ENCODE measurements at regions not wholly inside any gene's neighbourhood (a gene's known extent, or its start where the extent isn't known, plus 50 kb on each side); places are given as distances from the start of the nearest gene placed in this dataset.
A peak's percentile ranks its signal among the peaks of the same experiment; 100 is the strongest.

DNA sequence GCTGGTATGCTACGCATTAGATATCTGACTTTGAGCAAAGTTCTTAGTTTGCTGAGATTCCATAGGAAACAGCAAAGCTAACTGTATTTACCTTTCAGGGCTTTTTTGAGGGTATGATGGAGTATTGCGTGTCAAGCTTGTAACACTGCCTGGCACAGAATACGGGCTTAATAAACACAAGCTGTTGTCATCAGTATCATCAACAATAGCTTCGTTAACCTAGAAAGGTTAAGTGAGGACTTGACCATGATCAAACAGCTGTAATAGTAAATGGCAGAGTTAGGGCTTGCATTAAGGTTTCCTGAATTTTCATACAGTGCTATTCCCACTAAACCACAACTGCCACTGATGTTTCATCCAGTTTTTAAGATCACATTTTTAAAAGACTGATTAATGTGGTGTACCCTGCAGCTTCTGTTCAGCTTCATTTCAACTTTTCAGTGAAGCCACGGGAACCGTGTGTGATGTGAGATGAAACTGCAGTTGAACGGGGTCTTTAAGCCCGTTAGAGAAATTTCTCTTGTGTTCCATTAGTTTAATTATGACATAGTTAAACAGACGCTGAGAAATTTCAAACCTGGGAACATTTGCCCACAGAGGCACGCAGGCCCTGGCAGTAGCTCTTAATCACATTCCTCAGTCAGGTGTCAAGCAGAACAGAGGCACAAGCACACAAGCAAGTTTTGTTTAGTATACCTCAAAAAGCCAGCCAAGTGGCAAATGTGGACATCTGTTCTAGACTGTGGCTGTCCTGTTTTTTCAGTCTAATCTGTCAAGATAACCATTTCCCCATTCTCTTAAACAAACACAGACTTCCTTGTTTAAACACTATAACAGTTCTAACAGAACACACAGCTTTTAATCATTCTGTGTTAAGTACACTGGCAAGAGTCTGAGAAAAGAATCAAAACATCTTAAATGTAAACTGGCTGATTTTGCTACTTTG, 147.1 kb downstream of the ZNF608 start (continued):
- no peak for TF ChIP-seq ZNF747 (CRISPR knock-in tag; IDR thresholded peaks at IDR 0.05; ENCODE audit: borderline replicate concordance)
- no peak for TF ChIP-seq ZNF274 (CRISPR knock-in tag; IDR thresholded peaks at IDR 0.05)
- TF ChIP-seq, protein P1, sequence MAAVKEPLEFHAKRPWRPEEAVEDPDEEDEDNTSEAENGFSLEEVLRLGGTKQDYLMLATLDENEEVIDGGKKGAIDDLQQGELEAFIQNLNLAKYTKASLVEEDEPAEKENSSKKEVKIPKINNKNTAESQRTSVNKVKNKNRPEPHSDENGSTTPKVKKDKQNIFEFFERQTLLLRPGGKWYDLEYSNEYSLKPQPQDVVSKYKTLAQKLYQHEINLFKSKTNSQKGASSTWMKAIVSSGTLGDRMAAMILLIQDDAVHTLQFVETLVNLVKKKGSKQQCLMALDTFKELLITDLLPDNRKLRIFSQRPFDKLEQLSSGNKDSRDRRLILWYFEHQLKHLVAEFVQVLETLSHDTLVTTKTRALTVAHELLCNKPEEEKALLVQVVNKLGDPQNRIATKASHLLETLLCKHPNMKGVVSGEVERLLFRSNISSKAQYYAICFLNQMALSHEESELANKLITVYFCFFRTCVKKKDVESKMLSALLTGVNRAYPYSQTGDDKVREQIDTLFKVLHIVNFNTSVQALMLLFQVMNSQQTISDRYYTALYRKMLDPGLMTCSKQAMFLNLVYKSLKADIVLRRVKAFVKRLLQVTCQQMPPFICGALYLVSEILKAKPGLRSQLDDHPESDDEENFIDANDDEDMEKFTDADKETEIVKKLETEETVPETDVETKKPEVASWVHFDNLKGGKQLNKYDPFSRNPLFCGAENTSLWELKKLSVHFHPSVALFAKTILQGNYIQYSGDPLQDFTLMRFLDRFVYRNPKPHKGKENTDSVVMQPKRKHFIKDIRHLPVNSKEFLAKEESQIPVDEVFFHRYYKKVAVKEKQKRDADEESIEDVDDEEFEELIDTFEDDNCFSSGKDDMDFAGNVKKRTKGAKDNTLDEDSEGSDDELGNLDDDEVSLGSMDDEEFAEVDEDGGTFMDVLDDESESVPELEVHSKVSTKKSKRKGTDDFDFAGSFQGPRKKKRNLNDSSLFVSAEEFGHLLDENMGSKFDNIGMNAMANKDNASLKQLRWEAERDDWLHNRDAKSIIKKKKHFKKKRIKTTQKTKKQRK (IDR thresholded peaks at IDR 0.05; ENCODE audit: low read length) = no peak
- peak; percentile 81; the same call in 1 of the 2 replicates for TF ChIP-seq REPIN1 (CRISPR knock-in tag; IDR thresholded peaks at IDR 0.05; ENCODE audit: borderline replicate concordance, low read depth)
- no peak for TF ChIP-seq TMF1 (CRISPR knock-in tag; IDR thresholded peaks at IDR 0.05; ENCODE audit: low read depth)
- TF ChIP-seq ZC3H4 (CRISPR knock-in tag; IDR thresholded peaks at IDR 0.05; ENCODE audit: borderline replicate concordance) = no peak
- TF ChIP-seq, protein P2, sequence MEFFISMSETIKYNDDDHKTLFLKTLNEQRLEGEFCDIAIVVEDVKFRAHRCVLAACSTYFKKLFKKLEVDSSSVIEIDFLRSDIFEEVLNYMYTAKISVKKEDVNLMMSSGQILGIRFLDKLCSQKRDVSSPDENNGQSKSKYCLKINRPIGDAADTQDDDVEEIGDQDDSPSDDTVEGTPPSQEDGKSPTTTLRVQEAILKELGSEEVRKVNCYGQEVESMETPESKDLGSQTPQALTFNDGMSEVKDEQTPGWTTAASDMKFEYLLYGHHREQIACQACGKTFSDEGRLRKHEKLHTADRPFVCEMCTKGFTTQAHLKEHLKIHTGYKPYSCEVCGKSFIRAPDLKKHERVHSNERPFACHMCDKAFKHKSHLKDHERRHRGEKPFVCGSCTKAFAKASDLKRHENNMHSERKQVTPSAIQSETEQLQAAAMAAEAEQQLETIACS (CRISPR knock-in tag; IDR thresholded peaks at IDR 0.05) = no peak
- TF ChIP-seq FOSL1 (CRISPR knock-in tag; IDR thresholded peaks at IDR 0.05; ENCODE audit: borderline replicate concordance) = peak; percentile 32; the same call in 1 of the 2 replicates
- TF ChIP-seq ZNF792 (CRISPR knock-in tag; IDR thresholded peaks at IDR 0.05) = peak; percentile 70; the same call in 1 of the 2 replicates
- no peak; the same call in 1 of the 2 replicates for TF ChIP-seq CCDC6 (CRISPR knock-in tag; IDR thresholded peaks at IDR 0.05)
- TF ChIP-seq HNRNPUL1 (IDR thresholded peaks at IDR 0.05; ENCODE audit: low read depth, low read length) = no peak
- TF ChIP-seq CHCHD3 (CRISPR knock-in tag; IDR thresholded peaks at IDR 0.05) = no peak
- TF ChIP-seq MIER2 (CRISPR knock-in tag; IDR thresholded peaks at IDR 0.05) = 0 out of 2 replicates have a peak, but pooled peaks have one; percentile 46
- TF ChIP-seq, protein P3, sequence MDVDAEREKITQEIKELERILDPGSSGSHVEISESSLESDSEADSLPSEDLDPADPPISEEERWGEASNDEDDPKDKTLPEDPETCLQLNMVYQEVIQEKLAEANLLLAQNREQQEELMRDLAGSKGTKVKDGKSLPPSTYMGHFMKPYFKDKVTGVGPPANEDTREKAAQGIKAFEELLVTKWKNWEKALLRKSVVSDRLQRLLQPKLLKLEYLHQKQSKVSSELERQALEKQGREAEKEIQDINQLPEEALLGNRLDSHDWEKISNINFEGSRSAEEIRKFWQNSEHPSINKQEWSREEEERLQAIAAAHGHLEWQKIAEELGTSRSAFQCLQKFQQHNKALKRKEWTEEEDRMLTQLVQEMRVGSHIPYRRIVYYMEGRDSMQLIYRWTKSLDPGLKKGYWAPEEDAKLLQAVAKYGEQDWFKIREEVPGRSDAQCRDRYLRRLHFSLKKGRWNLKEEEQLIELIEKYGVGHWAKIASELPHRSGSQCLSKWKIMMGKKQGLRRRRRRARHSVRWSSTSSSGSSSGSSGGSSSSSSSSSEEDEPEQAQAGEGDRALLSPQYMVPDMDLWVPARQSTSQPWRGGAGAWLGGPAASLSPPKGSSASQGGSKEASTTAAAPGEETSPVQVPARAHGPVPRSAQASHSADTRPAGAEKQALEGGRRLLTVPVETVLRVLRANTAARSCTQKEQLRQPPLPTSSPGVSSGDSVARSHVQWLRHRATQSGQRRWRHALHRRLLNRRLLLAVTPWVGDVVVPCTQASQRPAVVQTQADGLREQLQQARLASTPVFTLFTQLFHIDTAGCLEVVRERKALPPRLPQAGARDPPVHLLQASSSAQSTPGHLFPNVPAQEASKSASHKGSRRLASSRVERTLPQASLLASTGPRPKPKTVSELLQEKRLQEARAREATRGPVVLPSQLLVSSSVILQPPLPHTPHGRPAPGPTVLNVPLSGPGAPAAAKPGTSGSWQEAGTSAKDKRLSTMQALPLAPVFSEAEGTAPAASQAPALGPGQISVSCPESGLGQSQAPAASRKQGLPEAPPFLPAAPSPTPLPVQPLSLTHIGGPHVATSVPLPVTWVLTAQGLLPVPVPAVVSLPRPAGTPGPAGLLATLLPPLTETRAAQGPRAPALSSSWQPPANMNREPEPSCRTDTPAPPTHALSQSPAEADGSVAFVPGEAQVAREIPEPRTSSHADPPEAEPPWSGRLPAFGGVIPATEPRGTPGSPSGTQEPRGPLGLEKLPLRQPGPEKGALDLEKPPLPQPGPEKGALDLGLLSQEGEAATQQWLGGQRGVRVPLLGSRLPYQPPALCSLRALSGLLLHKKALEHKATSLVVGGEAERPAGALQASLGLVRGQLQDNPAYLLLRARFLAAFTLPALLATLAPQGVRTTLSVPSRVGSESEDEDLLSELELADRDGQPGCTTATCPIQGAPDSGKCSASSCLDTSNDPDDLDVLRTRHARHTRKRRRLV (CRISPR knock-in tag; IDR thresholded peaks at IDR 0.05) = no peak
- TF ChIP-seq, protein P4, sequence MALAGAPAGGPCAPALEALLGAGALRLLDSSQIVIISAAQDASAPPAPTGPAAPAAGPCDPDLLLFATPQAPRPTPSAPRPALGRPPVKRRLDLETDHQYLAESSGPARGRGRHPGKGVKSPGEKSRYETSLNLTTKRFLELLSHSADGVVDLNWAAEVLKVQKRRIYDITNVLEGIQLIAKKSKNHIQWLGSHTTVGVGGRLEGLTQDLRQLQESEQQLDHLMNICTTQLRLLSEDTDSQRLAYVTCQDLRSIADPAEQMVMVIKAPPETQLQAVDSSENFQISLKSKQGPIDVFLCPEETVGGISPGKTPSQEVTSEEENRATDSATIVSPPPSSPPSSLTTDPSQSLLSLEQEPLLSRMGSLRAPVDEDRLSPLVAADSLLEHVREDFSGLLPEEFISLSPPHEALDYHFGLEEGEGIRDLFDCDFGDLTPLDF (CRISPR knock-in tag; IDR thresholded peaks at IDR 0.05) = no peak
- TF ChIP-seq FLYWCH1 (CRISPR knock-in tag; IDR thresholded peaks at IDR 0.05) = no peak
